Astrocyte of the cerebellum (primary cell): ENCODE measurements at regions not wholly inside any gene's neighbourhood (a gene's known extent, or its start where the extent isn't known, plus 50 kb on each side); places are given as distances from the start of the nearest gene placed in this dataset.

Experiments
- DNase-seq: peaks from one replicate; pipeline ENCODE4 v3.0.0-alpha.2; 2011; ENCODE audit warnings: low read depth
- H3K4me3 ChIP-seq: 2 replicates; pipeline ENCODE4 v1.5.1; 2011; ENCODE audit warnings: mild to moderate bottlenecking, low read depth, low read length, moderate library complexity
- in situ Hi-C: cut with HindIII; loops from 2 replicates; pipeline ENCODE4 v1.10.0; 2017; ENCODE audit warnings: low sequenced_read_pairs
- TF ChIP-seq, protein P1 (sequence below): IDR thresholded peaks from 2 replicates; pipeline ENCODE4 v1.5.1; 2012; ENCODE audit warnings: low read length, low read depth, moderate library complexity, mild to moderate bottlenecking; ENCODE audit errors: missing control alignments

DNA sequence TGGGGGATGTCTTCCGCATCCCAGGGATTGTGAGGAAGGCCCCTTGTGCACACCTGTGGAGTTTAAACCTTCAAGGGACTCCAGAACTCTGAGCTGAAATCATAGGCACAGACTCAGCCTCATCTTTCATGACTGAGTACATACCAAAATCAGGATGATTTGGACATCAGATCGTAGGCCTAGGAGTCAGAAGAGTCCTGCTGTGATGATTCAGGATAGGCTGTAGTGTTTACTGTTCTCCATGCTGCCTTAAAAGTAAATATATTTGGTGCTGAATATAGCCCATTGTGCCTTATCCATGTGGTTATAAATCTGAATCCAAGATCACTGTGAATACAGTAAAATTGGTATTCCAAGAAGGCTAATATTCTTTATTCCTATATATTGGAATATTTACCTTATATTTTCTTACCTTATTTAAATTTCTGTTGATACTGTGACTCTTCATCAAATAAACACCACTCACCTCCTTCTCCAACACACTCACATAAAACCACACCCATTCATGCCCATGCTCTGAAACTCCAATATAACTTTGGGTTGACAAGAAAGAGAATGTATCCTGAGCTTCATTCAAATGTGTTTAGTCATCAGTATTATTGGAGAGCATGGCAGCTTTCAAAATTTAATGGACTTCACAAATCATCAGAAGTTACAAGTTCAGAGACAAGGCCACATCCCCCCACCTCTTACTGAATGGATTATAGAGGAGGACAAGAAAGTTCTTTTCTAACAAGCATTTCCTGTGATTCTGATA, 561.4 kb upstream of the LINC00305 start:
- in situ Hi-C loops, result no loop called here
- DNase-seq, result no peak
- TF ChIP-seq, protein P1, sequence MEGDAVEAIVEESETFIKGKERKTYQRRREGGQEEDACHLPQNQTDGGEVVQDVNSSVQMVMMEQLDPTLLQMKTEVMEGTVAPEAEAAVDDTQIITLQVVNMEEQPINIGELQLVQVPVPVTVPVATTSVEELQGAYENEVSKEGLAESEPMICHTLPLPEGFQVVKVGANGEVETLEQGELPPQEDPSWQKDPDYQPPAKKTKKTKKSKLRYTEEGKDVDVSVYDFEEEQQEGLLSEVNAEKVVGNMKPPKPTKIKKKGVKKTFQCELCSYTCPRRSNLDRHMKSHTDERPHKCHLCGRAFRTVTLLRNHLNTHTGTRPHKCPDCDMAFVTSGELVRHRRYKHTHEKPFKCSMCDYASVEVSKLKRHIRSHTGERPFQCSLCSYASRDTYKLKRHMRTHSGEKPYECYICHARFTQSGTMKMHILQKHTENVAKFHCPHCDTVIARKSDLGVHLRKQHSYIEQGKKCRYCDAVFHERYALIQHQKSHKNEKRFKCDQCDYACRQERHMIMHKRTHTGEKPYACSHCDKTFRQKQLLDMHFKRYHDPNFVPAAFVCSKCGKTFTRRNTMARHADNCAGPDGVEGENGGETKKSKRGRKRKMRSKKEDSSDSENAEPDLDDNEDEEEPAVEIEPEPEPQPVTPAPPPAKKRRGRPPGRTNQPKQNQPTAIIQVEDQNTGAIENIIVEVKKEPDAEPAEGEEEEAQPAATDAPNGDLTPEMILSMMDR, result no peak
- H3K4me3 ChIP-seq, result no peak overlapping the region

DNA sequence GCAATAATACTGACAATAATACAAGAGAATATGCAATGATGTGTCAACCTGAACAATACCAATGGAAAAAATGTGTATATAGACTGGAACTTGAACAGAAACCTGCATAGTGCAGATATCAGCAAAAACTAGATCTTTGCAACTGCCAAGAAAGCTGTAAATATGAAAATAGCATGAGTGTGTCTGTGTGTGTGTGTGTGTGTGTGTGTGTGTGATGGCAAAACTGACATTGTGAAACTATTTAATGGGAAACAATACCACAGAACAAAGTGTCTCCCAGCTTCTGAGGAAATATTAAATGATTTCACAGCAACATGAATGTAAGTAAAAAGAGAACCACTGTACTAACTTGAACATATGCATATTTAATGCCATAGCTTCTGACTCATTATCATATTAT, 558.2 kb upstream of the LINC00305 start:
- DNase-seq, result no peak
- in situ Hi-C loops, result no loop called here
- H3K4me3 ChIP-seq, result no peak overlapping the region
- TF ChIP-seq, protein P1, result no peak

DNA sequence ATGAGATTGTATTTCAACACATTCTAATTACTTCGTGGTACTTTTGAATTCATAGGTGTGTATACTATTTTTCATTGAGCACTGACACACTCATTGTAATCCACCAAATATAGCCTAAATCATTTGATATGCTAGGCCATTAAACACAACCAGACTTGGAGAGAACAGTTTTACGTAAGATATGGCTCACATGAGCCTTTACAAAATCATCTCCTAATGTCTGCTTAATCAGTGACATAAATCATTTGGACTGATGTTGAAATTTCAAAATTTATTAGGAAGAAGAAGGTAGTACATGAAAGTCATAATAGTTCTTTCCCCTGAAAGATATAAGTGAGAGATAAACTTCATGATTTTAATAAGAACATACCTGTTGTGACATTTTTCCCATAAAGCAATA, 550.2 kb upstream of the LINC00305 start:
- no peak for DNase-seq
- no peak overlapping the region for H3K4me3 ChIP-seq
- in situ Hi-C loops, result no loop called here
- TF ChIP-seq, protein P1, result no peak

DNA sequence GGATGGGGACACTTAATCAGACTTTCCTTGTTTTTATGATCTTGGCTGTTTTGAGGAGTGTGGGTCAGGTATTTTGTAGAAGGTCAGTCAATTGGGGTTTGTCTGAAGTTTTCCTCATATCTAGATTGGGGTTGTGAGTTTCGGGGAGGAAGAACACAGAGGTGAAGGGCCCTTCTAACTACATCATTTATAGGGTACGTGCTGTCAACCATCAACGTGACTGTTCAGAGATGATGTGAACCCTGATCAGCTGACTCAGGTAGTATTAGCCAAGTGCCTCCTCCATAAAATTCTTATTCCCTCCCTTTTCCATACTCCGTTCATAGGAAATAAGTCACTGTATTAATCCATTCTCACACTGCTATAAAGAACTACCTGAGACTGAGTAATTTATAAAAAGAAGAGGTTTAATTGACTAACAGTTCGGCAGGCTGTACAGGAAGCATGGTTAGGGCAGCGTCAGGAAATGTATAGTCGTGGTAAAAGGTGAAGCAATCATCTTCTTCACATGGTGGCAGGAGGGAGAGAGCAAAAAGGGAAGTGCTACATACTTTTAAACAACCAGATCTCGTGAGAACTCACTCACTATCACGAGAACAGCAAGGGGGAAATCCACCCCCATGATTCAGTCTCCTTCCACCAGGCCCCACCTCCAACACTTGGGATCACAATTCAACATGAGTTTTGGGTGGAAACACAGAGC, 547.1 kb upstream of the LINC00305 start:
- DNase-seq, result no peak
- H3K4me3 ChIP-seq, result no peak overlapping the region
- TF ChIP-seq, protein P1, result no peak
- in situ Hi-C loops, result no loop called here

DNA sequence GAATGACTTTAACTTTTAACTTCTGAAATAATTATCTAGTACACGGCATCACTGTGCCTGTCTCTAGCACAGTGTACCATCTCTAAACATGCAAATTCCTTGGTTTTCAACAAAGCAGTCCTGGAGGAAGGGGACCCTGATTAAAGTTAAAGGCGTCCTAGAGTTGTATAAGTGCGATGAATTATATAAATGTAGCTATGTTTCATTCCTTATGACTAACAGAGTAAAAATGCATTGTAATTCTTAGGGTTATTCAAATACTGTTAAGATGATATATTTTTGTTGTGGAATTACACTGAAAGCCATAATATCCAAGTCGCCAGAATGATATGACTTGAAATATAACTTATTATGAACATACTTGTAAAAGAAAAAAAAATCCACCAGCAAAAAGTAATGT, 544.9 kb upstream of the LINC00305 start:
- DNase-seq, result no peak
- no peak overlapping the region for H3K4me3 ChIP-seq
- in situ Hi-C loops, result no loop called here
- TF ChIP-seq, protein P1, result no peak

DNA sequence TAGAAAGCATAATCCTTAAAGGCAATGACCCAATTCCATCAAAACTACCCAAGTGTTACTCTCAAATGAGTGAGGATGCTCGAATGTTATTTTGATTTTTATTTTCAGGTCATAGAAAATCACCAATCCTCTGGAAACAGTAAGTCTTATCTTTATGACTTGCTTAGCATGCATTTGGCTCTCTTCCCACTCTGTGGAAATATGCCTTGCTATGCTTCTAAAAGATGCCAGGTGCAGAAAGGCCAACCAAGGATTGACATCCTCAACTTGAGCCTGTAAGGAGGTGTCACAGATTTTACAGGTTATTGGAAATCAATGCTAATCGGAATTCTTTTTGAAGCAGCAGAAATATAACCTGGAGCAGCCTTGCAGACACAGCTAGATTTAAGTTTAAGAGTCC, 543.9 kb upstream of the LINC00305 start:
- no peak overlapping the region for H3K4me3 ChIP-seq
- in situ Hi-C loops, result no loop called here
- TF ChIP-seq, protein P1, result no peak
- no peak for DNase-seq
